GM19455 (cell line): ENCODE measurements at regions not wholly inside any gene's neighbourhood (a gene's known extent, or its start where the extent isn't known, plus 50 kb on each side); places are given as distances from the start of the nearest gene placed in this dataset.

Experiments
- ATAC-seq: cut with Tn5 transposase; IDR thresholded peaks from one replicate; pipeline ENCODE4 v1.9.1; 2021; ENCODE audit not compliant: unreplicated experiment

DNA sequence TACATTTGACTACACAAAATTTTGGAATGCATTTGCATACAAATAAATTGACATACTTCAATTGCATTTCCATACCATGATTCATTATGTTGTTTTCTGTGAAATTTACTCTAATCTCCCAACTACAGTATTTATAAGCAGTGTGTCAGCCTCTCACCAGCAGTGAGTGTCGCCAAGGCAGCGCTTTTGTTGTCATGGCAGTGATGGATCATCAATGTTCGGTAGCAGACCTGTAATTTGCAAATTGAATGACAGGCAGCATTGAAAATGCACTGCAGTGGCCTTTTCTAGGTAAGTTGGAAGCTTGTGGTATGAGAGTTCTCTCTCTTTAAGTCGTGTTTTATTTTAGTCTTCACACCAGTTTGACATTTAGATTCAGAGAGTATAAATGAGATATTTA lies 534.1 kb downstream of the PCDH17 start:
- ATAC-seq = no peak

DNA sequence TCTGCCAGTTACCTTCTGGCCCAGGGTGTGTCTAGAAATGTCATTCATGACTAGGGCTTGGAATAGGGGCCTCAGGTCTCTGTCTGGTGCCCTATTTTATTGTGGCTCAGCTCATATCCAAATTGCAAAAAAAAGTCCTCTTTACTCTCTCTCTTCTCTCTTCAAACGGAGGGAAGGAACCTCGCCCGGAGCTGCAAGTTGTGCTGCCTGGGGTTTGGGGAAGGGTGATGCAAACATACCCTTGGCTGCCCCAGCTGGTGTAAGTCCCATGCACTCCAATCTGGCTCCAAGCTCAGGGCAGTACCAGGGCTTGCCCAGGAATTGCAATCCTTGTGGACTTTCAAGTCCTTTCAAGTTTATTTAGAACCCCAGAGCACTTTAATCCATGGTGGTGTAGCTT lies 549.6 kb downstream of the PCDH17 start:
- no peak for ATAC-seq

DNA sequence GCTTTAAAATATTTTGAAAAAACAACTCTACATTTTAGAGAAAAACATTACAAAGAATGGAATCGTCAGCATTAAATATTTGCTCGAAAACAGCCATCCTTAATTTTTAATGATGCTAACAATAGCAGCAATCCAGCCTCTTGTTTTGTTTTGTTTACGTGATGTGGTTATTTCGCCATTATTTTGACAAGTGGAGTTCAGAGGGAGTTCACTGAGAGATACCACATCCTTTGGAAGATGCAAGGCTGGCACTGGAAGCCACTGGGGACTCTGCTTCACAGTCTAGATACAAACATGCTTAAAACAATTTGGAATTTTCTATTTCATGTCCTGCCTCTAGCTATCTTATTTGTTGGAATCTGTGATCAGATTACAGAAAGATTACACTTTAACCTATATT lies 556.3 kb downstream of the PCDH17 start:
- no peak for ATAC-seq

DNA sequence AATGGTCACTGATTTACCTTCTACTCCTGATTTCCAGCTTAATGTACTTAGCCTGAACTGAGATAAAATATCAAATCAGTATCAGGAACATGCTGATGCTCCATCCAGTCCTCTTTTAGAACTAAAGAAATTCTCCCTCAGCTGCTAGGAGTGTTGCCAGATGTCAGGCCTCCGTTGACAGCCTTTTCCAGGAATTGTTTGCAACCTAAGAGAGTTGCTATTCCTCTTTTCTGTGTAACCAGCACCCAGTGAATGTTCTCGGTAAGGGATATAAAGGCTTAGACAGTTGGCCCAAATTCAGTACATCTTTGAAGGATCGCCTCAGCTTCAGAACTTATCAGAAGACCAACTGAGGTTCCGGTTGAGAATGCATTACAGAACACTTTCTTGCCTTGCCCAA lies 559.0 kb downstream of the PCDH17 start:
- no peak for ATAC-seq

DNA sequence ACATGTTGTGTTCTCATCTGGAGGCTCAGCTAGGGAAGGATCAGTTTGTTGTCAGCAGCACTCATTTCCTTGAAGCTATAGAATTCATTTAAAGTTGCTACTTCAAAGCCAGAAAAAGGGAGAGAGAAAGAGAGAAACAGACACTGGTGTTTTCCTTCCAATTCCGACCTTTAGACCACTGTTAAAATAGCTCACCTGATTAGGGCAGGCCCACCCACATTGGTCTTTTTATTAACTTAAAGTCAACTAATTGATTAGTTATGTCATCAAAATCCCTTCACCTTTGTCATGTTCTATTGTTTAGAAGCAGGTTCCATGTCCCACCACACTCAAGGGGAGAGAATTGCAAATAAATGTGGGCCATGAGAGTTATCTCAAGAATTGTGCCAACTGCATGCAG lies 560.2 kb downstream of the PCDH17 start:
- no peak for ATAC-seq

DNA sequence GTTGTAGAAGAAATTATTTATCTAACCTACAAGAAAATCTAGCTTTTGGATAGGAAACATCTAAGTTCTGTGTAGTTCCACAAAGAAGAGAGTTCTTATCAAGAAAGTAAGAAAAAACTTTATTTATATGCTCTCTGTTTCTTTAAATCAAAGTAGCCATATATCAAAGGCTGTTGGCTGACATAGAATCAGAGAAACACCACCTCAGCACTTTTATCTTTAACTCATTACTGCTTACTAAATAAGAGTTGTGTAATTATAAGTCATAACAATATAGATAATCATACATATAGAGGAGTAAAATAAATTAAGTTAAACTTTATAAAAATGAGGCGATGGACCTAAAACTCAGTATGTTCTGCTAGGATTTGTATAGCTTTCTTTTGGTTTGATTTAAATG lies 570.6 kb downstream of the PCDH17 start:
- no peak for ATAC-seq

DNA sequence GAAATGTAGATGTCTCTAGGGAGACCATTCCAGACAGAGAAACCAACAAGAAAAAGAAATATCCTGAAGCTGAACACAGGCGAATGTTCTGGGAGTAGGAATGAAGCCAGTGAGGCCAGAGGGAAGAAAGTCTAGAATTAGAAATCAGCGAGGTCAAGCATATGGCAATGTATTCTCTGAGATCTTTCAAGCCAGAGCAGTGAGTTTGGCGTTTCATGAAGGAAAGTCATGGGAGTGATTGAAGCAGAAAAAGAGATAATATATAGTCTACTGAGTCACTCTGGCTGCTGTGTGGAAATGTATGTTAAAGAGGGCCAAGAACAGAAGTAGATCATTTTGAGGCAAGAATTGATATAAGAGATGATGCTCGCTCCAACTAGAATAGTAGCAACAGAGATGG lies 576.0 kb downstream of the PCDH17 start:
- no peak for ATAC-seq

DNA sequence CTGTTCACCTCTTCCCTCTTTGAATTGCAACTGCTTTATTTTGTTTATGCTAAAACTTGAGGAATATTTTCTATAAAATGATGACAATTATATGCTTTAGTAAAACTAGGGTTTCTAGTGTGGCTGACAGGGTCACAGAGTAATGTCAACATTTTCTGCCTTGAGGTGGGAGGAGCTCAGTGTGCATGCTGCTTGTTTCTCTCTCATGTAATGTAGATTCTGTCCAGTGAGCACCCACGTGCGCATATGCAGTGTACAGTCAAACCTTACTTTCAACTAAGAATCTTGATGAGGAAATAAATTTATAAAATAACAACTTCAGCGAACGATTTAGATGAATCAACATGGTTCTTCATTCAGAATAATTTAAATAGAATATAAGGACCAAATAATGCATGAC lies 603.9 kb downstream of the PCDH17 start:
- ATAC-seq = no peak

DNA sequence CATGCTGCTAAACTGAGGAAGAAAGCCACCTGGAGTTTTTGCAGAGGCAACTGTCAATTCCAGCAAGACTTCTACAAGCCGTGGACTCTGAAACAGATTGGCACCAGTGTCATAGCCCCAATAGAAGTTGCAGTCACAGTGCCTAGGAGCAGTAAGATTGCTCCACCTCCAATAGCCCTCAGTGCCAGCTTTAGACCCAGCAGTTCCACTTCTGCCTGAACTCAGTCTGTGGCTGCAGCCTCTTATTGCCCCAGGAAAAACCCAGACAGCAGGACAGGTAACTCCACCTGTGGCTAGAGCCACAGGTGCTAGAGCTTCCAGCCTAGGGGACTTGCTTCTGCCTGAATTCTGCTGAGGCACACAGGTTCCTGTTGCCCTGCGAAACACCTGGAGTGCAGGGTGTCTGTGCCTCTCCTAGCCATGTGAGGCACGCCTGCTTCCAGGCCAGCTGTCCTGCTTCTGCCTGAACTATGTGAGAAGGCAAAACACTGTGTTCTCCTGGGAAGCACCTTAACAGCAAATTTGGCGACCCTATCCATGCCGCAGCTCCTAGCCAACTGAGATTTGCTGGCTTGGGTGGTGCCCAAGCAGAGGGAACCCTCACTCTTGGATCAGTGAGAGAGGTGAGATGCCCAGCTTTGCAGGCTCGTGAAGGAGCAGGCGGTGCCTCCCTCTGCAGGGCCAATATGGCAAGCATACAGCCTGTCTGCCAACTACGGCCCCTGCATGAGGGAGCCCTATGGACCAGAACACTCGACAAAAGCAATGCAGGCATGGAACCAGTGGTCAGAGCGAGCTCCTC lies 607.6 kb downstream of the PCDH17 start:
- ATAC-seq = no peak

DNA sequence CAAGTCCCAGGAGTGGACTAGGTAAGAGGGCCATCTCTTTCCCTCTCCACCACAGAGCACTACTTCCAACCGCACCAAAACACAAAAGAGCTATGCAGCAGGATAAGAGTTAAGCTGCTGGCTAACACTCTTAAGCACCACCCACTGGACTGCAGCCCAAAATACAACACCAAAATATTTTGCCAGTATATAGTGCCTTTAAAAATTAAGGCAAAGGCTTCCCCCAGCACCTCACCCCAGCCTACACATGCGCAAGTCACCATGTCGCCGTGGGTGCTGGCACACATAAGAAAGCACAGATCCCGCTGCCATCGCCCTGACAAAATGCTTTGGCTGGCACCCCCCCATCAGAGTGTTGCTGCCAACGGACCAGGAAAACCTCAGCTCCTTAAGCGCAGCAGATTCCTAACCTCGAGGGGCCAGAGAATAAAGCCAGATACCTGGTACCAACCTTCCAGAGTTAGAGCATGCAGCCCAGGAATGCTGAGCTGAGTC lies 608.3 kb downstream of the PCDH17 start:
- ATAC-seq = no peak

DNA sequence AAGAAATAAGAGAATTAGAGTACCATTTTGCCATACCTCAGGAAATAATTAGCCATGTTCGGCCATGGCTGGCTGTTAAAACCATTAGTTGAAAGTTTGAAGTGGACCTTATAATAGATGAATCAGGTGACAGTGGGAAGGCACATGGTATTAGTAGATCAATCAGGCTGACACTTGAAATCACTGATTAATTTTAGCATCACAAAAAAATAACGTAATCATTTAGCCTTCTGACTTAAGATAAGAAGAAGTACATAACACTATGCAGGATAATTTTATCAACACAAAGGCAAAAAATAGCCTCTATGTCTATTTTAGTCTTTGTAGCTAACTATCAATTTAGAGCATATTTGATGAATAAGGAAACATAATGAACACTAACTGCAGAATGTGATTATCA lies 615.5 kb downstream of the PCDH17 start:
- ATAC-seq = no peak

DNA sequence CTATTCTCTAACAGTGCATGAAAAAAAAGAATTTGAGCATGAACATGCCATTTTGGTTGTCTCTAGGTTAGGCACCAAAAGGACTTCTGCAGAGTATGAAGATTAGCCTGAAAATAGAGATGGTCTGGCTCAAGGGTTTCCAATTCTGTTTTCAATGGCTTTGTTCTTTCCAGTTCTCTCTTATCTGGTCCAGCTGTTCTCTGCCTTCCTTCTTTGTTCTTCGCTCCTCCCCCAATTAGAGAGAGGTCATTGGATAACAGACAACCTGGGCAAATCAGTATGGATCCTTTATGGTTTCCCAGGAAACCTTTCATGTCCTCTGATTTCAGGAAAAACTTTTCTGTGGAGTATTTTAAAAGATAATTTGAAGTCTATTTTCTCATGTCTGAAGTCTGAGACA lies 623.4 kb downstream of the PCDH17 start:
- ATAC-seq = no peak

DNA sequence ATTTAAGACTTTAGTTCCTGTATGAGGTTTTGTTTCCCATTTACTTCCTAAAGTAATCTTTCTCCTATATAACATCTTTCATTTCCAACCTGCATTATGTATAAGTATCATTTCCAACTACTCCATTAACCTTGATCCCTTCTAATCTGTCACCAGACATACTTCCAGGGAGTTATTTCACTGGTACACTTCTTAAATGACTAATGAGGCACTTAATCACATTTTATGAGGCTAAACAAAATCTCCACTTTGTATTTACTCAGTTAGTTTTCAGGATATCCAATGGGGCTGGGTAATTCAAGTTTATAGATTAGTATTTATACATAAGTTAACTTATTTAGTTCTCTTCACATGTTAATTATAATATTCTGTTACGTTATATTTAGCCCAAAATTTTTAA lies 634.7 kb downstream of the PCDH17 start:
- ATAC-seq = no peak

DNA sequence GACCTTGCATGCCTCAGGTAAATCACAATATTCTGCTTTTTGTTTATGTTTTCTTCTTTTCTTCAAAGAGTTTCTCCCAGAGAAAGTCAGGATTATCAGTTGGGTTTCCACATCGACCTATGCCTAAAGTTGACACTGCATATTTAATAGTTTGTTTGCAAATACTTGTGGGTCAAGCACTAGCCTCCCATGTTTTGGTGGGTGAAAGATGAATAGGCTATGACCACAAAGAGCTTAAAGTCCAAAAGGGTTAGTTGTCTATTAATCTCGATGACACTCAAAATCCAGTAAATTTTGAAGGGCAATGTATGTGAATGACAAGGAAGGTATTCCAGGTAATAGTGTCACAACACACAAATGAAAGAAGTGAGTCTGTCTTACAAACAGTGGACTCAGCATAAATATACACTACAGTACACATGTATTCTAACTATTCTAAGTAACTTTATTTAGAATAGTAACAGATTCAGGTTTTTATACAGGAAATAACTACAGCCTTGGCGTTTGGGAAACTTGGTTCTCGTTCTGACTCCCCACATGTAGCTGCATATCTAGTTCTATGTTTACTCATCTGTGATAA lies 667.1 kb downstream of the PCDH17 start:
- no peak for ATAC-seq

DNA sequence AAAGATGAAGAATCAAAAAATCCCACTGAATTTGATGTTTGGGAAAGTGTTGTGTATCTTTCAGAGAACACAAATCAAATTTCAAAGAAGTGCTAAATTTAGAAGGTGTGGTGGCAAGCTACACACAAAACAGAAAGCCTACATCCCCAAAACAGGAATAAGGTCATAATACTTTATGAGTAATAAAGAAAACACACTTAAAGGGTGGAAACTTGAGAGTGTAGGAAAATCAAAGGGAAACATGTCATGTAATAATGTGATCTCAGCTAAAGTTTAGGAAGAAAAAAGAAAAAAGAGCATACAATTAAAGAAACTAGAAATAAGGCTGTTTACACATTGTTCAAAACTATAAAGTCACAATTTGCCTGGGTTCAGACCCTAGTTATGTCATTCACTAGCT lies 668.7 kb downstream of the PCDH17 start:
- ATAC-seq = no peak

DNA sequence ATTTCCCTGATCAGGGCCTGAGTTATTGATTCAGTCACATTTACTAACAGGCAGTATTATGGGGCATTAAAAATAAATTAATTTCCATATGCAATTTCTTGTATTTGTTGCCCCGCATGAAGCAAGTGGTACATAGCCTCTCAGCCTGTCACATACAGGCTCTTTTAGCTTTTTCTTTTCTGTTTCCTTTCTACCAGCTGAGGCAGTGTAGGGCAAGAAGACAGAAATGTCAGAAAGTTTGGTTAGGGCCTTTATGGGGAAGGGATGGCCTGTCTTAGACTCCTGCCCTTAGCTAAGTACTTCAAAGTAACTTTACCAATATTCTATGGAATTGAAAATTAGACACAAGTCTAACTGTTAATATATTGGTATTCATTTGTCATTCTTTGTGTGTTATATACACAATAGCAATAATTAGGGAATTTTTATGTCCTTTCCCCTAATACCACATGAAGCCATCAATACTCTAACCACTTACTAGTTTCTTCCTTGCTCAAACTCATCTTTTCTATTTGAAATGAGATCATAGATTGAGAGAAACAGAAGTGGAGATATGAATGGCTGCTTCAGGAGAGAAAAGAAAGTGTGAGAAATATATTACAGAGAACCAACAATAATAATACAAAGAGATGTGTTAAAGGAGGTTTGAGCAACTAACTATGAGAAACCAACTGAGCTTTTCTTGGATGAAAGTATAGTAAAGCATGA lies 669.6 kb downstream of the PCDH17 start:
- ATAC-seq = no peak

DNA sequence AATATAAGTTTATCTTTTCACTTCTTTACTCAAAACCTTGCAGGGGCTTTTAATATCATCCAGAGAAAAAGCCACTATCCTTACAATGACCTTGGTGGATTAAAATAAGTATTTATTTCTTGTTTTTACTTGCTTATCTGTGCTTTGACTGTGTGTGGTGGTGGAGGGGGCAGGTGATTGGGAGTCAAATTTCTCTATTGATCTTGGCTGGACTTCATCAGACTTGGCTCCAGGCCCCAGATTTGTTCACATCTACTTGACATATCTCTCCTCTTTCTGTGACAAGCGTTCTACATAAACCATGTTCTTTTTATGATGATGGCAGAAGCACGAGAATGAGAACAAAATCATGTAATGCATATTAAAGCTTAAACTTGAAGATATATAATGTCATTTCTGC lies 670.8 kb downstream of the PCDH17 start:
- ATAC-seq = no peak

DNA sequence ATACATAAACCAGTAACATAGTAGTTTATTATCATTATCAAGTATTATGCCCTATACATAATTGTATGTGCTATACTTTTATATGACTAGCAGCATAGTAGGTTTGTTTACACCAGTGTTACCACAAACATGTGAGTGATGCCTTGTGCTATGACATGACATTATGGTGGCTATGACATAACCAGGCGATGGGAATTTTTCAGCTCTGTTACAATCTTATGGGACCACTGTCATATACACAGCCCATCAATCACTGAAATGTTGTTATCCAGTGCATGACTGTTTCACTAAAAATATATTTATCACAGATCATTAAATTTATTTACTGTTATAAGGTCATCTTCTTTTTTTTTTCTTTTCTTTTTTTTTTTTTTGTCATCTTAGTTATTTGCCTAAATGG lies 674.5 kb downstream of the PCDH17 start:
- no peak for ATAC-seq

DNA sequence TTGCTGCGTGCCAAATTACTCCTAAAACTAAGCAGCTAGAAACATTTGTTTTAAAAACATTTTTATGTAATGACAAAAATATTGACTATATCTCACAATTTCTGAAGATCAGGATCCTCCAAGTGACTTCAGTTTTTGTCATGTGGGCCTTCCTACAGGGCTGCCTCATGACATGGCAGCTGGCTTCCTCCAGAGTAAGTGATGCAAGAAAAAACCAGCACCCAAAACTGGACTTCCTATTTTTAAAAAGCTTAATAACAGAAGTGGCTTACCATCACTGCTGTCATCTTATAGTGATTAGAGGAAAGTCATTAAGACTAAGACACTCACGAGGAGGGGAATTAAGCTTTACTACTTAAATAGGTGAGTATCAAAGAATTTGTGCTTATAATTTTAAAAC lies 681.7 kb downstream of the PCDH17 start:
- ATAC-seq = no peak

DNA sequence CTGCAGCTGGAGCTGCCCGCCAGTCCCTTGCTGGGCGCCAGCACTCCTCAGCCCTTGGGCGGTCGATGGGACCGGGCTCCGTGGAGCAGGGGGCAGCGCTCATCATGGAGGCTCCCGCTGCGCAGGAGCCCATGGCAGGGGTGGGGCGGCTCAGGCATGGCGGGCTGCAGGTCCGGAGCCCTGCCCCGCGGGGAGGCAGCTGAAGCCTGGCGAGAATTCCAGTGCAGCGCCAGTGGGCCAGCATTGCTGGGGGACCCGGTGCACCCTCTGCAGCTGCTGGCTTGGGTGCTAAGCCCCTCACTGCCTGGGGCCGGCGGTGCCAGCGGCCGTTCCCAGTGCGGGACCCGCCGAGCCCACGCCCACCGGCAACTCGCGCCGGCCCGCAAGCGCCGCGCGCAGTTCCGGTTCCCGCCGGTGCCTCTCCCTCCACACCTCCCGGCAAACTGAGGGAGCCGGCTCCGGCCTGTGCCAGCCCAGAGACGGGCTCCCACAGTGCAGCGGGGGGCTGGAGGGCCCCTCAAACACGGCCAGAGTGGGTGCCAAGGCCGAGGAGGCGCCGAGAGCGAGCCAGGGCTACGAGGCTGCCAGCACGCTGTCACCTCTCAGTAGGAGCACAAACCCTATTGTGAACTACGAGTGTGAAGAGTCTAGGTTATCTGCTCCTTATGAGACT lies 687.1 kb downstream of the PCDH17 start:
- ATAC-seq = no peak

DNA sequence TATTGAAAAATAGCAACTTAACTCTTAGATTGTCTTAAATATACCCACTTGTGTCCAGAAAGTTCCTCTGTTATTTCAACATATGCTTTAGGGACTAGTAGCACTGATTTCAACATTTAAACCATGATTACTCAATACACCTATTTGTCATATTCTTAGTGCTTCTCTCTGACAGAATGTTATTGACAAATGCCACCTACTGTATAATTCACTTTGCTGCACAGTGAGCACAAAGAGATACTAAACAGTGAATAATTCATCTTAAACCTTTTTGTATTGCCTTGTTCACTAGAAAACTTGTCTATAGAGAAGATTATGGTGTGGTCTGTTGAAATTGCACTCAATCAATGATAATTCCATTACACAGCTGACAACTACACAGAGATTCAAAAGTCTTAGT lies 692.6 kb downstream of the PCDH17 start:
- ATAC-seq = no peak

DNA sequence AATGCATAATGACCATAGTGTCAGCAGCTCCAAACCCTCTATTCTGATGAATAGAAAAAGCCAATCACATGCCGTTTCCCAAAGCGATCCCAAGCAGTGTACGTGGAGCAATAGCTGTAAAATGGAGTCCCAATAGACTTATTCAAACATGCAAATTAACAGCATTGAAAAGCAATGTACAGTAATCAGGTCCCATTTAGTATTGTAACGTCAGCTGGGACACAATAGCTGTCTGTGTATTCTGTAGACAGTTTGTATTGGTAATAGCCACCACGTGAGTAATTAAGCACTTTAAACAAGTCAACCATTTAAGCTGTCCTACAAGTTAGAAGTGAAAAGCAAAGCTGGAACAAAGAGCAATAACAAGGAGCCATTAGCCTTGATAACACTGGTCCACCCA lies 698.2 kb downstream of the PCDH17 start:
- no peak for ATAC-seq
